GM18507 (cell line): ENCODE measurements at regions not wholly inside any gene's neighbourhood (a gene's known extent, or its start where the extent isn't known, plus 50 kb on each side); places are given as distances from the start of the nearest gene placed in this dataset.

Experiments
- DNase-seq: peaks from one replicate; pipeline ENCODE4 v3.0.0; 2011; ENCODE audit warnings: low read depth; ENCODE audit not compliant: insufficient read length; ENCODE audit errors: extremely low spot score
- FAIRE-seq: peaks from 2 replicates; lab custom pipeline; 2011; peaks lifted over from hg19 to GRCh38; lab: Jason Lieb, UNC

DNA sequence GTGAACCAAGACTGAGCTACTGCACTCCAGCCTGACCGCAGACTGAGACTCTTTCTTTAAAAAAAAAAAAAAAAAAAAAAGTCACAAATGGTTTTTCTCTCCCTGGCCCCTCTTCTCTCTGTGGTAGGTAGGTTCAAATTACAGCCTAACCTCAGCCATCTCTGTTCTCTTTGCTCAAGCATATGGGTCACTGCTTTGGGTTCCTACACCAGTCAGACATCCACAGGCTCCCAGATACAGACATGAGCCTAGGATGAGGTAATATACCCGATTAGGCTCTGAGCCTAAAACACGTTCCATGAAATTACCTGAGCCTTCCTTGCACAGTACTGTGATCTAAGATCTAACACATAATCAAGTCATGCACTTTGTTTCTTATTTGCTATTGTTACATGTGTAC lies 90.5 kb upstream of the JAK1 start:
- FAIRE-seq: no peak
- DNase-seq: no peak

DNA sequence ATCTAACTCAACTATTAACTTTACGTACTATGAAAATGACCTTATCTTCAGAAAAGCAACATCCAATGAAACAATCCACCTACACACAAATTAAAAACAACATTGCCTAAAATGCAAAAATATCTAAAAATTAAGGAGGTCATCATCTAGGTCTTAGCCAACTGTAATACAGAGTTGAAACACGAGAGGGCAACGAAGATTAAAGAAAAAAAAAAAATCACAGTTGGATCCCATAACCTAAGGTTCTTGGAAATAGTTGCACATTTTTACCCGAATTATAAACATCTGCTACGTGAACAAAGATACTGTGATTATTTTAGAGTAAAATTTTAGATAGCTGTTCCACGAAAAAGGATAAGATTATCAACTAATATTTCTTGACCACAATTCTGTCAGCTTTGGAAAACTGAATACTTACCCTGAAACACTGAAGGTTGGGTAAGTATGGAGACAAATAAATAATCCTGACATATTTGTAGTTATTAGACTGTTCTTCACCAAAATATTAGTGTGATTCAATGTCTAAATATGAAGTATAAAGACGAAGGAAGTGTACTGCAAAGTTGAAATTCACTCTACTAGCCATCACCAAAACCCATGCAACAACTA lies 88.0 kb upstream of the AK4 start:
- DNase-seq: no peak
- FAIRE-seq: peak; percentile 5

DNA sequence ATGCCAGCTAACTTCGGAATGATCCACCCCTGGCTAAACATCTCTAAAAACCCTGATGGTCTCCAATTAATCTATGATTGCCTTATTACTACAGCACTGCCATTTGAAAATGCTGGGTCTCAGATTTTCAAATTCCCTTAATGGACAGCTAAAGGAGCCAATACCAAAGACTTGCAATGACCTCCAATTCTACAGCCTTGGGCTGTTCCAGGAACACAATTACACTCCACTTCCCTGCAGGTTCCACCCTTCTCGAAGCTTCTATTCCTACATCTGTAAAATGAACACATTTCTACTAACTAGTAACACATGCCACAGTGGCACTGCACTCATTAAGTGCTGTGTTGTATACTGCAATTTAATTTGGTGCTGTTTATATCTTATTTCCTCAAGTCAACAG lies 85.7 kb upstream of the AK4 start:
- DNase-seq (no peak), FAIRE-seq (no peak)

DNA sequence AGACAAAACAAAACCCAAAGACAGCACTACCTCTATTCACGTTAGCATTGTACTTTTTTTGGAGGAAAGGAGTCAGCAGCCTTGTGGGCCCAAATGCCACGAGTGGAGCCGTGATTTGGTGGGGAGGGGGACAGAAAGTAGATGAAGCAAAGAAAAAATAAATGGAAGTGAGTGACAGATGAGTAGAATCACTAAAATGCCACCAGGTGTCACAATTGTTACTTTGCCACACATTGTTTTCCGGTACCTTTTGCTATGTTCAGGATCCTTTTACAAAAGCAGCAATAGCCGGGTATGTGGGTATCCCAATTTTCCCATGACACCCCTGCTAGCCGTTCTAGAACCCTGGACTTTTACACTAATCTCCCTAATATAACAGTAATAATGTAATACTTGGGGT lies 85.0 kb upstream of the AK4 start:
- no peak for DNase-seq
- no peak for FAIRE-seq

DNA sequence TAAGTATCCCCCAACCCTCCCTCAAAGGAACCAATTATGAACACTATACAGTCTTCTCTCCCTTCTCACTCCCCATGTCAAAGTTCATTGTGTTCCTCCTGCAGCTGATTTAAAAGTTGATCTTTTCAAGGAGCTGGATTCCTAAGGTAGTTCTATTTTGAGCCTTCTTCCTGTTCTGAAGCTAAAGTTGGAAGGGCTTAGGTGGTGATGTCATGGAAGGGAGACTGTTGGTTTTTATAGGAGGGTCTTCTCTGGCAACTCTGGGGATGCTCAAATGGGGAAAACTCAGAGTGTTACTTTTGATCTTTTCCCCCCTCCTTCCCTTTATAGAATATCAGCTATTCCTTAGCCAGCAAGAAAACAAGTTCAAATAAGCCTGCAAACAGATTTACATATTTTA lies 83.0 kb upstream of the AK4 start:
- no peak for DNase-seq
- no peak for FAIRE-seq

DNA sequence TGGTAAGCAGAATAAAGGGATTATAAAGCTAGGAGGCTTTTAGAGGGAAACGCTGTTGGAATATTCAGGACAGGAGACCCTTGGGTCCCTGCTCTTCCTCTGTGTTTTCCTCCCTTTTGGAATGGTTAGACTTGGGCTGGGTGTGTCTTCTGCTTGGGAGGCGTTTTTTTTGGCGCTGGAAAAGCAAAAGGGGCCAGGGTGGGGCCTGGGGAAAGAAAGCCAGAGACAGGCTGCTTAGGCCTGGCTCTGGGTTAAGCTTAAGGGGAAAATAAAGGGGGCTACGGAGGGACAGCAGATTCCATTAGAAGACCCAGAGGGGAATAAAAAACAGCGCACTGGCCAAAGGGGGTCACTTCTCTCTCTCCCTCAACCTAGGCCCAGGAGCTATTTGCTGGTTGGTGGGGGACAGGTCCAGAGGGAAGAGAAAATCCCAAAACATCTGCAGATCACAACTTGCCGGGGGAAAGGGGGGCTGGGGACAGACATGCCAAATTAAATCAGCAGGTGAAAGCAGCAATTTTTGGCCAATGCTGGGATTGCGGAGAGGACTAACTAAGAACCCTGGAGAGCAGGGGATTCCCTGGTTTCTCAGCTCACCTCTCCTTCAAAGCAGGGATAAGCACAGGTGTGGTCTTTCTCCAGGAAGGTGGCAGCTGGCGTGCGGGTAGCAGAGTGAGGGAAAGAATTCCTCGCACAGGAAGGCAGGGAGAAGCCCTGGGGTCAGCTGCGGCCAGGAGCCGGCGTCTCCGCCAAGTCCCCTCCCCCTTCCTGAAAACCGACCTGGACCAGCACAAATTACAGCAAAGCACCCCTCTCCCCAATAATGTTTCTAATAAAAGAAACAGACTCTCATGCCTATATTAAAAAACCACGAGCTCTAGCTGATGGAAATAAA lies 82.2 kb upstream of the AK4 start:
- no peak for FAIRE-seq
- DNase-seq: no peak

DNA sequence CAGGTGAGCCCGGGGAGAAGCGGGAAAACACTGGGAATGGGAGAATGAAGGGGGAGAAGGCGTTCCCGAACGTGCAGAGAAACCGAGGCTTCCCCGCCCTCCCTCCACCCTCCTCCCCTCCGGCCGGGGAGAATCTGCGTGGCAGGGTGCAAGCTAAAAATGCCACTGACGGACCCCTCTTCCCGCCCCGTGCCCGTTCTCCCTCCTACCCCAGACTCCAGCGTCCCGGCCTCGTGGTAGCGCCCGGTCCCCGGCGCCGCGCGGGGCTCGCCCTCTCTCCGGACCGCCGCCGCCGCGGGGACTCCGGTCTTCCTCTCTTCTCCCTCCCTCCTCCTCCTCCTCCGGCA lies 81.6 kb upstream of the AK4 start:
- no peak for FAIRE-seq

DNA sequence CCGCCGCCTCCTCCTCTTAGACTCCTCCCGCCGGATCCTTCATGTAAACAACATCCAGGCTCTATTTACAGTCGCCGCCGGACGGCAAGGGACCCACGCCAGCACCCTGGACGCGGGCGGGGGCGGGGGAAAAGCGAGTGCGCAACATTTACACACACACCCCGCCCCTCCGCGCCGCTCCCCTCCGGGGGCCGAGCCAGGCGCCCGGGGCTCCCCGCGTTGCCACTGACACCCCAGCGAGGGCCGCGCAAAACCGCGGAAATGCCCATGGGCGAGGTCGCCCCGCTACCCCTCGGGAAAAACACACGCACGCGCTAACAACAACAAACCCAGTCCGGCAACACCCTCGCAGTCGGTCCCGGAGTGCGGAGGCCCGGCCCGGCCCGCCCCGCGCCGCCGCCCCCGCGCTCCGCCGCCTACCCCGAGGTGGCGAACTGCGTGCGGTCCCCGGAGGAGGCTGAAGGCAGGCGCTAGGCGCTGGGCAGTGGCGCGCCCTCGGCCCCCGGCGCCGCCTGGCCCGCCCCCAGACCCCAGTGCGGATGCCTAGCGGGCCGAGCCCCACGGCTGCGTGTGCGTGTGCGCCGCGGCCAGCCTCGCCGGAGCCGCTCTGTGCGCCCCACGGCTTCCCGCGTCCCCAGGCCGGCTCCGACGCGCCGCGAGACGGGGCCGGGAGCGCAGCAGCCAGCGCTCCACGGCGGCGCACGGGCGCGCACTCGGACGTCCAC lies 81.1 kb upstream of the AK4 start:
- FAIRE-seq (no peak), DNase-seq (no peak)

More for the DNA sequence above, 81.6 kb upstream of the AK4 start:
- no peak for DNase-seq

DNA sequence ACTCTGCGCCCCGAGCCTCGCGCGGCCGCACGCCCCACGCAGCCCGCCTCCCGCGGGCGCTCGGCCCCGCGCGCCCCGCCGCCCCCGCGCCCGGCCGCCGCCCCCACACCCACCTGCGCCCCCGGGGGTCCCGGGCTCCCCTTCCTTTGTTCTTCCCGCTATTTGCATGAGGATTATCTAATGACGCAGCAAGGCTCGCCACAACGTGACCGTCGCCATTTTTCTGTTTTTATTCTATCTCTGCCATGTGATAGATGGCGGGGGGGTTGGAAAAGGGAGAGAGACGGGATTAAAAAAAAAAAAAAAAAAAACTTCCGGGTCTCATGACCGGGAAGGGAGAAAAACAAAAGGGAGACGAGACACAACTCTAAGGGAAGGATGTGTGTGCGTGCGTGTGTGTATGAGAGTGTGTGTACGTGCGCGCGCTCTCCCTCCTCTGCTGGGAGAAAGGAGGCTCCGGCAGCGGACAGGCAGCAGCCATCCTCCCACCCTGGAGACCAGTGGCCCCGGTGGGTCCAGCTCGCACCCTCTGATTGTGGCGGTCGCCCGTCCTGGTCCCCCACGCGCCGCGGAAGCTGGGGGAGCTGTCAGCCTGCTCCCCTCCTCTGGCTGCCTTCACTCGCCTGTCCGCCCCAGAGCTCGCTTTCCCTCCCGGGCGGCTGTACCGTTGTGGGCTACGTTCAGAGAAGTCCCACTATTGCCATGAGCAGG lies 80.4 kb upstream of the AK4 start:
- FAIRE-seq (peak; percentile 15), DNase-seq (no peak)

DNA sequence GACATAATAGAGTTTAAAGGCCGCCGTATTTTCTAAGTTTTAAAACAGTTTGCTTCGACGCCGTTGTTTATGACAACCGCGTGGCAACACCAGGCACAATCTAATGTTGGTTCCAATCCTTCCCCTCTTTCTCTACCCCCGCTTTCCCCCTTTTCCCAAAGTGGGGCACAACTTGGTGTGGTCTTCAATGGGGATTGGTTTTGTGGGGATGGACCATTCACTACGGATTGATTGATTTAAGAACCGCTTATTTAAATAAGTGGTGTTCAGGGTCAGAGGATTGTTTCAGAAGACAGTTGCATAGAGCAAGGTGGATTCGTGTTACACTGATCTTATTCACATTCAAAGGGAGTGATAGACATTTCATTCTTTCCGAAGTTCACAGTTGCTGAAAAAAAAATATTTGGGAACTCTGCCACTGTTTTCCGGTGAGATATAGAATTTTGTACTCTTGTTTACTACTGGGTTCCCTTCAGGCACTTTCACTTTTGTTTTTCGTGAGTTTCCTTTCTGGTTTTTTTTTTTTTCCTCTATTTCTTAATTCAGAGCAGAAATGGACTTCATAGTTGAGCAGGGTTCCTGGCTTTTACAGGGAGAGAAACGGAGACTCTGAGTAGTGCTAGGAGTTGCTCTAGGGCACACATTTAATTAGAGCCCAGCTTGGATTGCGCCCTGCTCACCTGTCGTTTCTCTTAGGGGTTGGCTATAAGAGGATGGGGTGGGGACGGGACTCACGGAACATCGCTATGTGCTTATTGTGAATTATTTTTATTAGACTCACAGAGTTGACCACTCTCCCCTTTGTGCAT lies 79.6 kb upstream of the AK4 start:
- FAIRE-seq (peak; percentile 64), DNase-seq (no peak)

DNA sequence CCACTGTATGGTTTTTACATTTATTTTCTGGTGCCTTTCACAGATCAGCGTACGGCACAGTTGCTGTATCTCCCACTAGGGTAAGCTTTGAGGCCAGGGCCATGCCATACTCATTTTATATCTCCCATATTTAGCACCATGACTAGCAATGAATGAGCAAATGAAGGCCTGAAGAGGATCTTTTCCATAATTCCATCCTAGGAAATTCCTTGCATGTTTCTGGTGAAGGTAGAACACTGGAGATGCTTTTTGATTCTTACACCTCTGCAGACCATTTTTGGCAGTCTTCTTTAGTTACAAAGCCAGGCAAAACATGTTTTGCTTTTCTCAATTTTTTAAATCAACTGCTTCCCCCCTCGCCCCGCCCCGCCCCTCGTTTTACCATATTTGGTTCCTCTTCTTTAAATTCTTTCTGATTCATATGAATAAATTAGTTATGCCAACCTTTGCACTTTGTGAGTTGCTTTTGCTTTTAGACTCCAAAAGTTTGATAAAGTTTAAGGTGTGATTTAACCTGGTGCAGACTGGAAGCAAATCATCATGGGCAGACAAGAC lies 78.9 kb upstream of the AK4 start:
- DNase-seq: no peak
- no peak for FAIRE-seq

DNA sequence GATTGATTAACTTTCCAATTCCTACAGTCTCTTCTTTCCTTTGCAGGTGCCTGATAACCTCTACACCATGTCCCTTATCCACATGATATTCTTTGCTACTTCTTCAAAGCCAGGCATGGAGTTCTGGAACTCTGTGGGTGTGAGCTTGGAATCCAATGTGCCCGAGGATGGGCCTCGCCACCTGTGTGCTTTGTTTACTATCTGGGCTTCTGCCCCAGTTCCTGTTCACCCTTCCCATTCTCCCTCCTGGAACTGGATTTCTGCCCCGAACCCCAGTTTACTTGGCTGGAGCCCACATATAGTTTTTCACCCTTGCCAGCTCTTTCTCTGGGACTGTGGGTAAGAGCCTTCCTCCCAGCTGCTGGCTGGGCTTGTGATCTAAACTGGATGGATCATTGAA lies 75.2 kb upstream of the AK4 start:
- DNase-seq (no peak), FAIRE-seq (no peak)

DNA sequence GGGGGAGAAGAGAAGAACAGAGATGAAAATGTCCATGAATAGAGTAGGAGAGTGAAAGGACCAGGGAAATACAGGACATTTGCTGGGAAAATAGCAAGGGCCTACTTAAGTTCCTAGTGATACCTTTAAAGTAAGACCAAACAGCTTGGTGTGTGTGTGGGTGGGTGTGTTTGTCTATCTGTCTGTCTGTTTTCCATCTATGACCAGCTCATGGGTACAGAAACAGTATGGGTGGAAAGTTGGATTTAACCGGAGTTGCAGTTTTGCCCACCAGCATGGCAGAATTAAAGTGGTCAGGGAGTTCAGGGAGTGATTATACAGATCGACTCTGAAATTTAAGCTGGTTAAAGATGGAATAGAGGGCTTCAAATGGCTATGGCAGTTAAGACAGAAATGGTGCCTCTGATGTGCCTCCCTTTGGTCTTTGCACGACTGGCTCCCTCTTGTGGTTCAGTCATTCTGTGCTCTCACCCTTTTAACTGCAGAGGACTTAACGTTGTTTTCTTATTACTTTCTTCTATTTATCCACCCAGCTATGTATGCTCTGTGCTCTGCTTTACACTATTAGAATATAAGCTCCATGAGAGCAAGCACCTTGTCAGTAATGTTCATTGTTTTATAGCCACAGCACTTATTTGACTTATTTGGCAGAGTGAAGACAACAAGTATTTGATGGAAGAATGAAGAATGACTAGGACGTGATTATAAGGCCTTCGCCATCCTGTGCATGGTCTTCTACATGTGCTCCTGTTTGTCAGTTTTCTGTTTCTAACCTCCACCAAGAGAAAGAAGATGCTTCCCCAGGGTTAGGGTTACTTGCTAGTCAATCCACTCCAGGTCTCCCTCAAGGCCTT lies 72.7 kb upstream of the AK4 start:
- no peak for DNase-seq
- FAIRE-seq: peak; percentile 81

DNA sequence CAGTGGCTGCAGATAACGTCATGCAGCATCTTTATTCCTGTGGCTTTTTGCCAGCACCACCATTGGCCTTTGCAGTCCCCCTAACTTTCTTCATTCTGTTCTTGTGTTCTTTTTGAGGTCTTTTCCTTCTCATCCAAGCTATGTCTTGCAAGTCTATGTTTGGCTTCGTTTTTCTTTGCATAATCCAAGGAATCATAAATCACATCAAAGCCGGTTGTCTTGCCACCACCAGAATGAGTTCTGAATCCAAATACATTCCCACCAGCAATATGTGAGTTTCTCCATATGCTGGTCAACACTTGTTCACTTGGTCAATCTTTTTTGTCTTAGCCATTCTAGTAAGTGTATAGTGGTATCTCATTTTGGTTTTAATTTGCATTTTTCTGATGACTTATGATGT lies 70.6 kb upstream of the AK4 start:
- DNase-seq (no peak), FAIRE-seq (no peak)

DNA sequence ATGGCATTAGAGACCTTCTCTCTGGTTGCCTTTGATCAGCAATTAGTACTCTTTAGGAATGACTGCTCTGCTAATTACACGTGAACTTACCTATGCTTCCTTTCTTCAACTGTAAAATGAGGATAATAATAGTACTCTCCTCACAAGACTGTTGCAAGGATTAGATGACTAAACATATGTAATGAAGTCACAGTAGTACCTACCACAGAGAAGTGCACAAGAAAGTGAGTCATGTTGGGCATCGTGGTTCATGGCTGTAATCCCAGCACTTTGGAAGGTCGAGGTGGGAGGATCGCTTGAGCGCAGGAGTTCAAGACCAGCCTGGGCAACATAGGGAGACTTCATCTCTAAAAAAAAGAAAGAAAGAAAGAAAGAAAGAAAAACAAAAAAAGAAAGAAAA lies 68.1 kb upstream of the AK4 start:
- no peak for DNase-seq
- no peak for FAIRE-seq

DNA sequence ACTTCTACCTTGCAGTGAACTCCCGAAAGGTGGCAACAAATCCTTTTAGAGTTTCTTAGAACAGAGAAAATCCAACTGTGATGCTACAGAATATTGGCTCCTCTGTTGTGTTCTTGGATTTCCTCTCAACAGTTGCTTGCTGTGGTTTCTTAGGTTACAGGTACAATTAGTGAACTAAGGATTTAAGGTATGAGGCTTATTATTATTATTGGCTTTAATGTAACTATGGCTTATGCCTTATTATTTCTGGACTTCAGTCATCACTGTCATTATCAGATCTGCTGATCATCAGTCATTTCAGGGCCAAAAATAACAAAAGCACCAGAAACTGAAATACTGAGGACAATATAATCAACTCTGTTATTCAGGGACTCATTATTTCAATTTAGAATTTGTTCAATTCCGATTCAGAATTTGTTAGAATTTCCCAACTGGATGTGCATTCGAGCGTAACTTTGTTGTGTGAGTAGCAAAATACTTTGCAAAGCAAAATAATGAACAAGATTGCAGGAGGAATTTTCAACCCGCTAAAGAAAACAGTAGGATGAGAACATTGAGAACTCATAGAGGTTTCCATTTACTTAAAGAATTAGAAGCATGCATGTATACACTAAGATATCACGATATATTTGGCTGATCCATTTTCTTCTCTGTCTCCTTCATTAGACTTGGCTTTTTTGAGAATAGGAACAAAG lies 65.5 kb upstream of the AK4 start:
- no peak for DNase-seq
- no peak for FAIRE-seq

DNA sequence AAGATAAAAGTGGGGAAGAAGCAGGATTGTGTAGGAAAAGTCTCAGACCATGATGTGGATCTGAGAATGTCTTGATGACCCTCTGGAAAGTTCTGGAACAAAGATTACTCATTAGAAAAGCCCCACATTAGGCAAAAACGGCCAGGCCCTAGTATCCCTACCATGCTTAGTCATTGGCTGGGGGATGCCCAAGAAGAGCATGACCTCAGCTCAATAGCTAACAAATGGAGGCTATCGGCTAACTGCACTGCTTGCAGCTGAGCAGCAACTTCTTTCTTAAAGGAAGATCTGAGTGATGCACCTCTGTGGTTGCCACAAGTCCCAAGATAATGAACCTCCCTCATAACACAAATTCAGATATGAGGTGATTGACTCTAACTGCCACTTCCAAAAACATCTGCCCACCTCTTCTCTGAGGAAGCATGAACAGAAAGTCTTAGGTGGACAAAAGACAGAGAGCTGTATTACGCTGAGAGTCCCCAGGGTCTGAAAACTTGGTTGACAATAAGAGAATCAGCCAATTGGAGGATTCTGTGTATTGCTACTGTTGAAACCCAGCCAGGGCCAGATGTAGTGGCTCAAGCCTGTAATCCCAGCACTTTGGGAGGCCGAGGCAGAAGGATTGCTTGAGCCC lies 64.6 kb upstream of the AK4 start:
- DNase-seq: no peak
- FAIRE-seq: no peak
